SK-N-SH treated with all-trans-retinoic acid at 6 μM for 48 hours (cell line): ENCODE measurements at regions not wholly inside any gene's neighbourhood (a gene's known extent, or its start where the extent isn't known, plus 50 kb on each side); places are given as distances from the start of the nearest gene placed in this dataset.

Experiments
- ATAC-seq: fragments of 200-7000 bp; cut with Tn5 transposase; 3 replicates; pipeline ENCODE4 v1.9.1; 2020; ENCODE audit warnings: mild to moderate bottlenecking, moderate library complexity
- ARNTL ChIP-seq: fragments of 450-650 bp; formaldehyde crosslinking; IDR thresholded peaks from 2 replicates; pipeline ENCODE4 v1.5.0; 2020; ENCODE audit warnings: low read depth, mild to moderate bottlenecking, moderate library complexity, borderline replicate concordance
- BACH2 ChIP-seq: fragments of 250-450 bp; sonication (Bioruptor Pico); IDR thresholded peaks from 2 replicates; pipeline ENCODE4 v1.9.0; 2021; ENCODE audit warnings: mild to moderate bottlenecking, borderline replicate concordance
- CREB5 ChIP-seq: fragments of 250-450 bp; sonication (Bioruptor Pico); IDR thresholded peaks from 2 replicates; pipeline ENCODE4 v1.5.1; 2020; ENCODE audit warnings: low read depth, mild to moderate bottlenecking, moderate library complexity
- ESRRG ChIP-seq: fragments of 250-450 bp; sonication (Bioruptor Pico); IDR thresholded peaks from 2 replicates; pipeline ENCODE4 v1.6.1; 2021; ENCODE audit warnings: mild to moderate bottlenecking
- ISL1 ChIP-seq: fragments of 250-450 bp; sonication (Bioruptor Pico); IDR thresholded peaks from 2 replicates; pipeline ENCODE4 v2.1.2; 2022; ENCODE audit warnings: mild to moderate bottlenecking, moderate library complexity
- PPARA ChIP-seq: fragments of 250-450 bp; sonication (Bioruptor Pico); IDR thresholded peaks from 2 replicates; pipeline ENCODE4 v1.5.0; 2020; ENCODE audit warnings: mild to moderate bottlenecking, borderline replicate concordance
- SNAI2 ChIP-seq: fragments of 250-450 bp; sonication (Bioruptor Pico); IDR thresholded peaks from 2 replicates; pipeline ENCODE4 v1.5.0; 2020; ENCODE audit warnings: mild to moderate bottlenecking, moderate library complexity
- TCF4 ChIP-seq: fragments of 250-450 bp; sonication (Bioruptor Pico); IDR thresholded peaks from 2 replicates; pipeline ENCODE4 v1.8.0; 2021; ENCODE audit warnings: mild to moderate bottlenecking, moderate library complexity, borderline replicate concordance
- TOX ChIP-seq: fragments of 250-450 bp; sonication (Bioruptor Pico); IDR thresholded peaks from 2 replicates; pipeline ENCODE4 v1.8.0; 2021; ENCODE audit warnings: mild to moderate bottlenecking, moderate library complexity, borderline replicate concordance
- ZFP30 ChIP-seq: fragments of 450-650 bp; formaldehyde crosslinking; IDR thresholded peaks from 2 replicates; pipeline ENCODE4 v1.5.0; 2022; ENCODE audit warnings: mild to moderate bottlenecking, moderate library complexity
- ZNF565 ChIP-seq: fragments of 450-650 bp; formaldehyde crosslinking; conservative IDR thresholded peaks from 2 replicates; pipeline ENCODE4 v1.5.0; 2020; ENCODE audit warnings: low read depth, mild to moderate bottlenecking, moderate library complexity
- ZNF8 ChIP-seq: fragments of 450-650 bp; formaldehyde crosslinking; IDR thresholded peaks from 2 replicates; pipeline ENCODE4 v1.5.0; 2020; ENCODE audit warnings: mild to moderate bottlenecking, moderate library complexity

DNA sequence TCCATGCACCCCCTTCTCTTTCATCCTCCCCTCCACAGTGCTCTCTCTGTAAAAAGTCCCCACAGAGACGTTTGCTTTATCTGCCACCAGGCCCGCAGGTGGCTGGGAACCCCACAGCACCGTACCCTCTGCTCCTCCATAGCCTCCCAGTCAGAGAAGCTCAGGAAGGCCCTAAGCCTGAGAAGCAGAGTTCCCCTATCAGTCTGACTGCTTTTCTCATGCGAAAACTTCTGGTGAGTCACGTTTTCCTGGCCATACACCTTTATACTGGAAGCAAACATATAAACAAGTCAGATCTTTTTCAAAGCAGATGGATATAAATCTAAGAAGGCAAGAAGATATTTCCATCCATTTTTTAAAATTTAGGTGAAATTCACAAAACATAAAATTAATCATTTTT is 51.5 kb upstream of the MEF2A start:
- no peak for ATAC-seq
- TF ChIP-seq PPARA (CRISPR knock-in tag) (no peak), ISL1 (CRISPR knock-in tag) (no peak), ARNTL (CRISPR knock-in tag) (no peak), ESRRG (CRISPR knock-in tag) (no peak), BACH2 (no peak), ZNF565 (CRISPR knock-in tag) (no peak), CREB5 (CRISPR knock-in tag) (no peak), TCF4 (CRISPR knock-in tag) (no peak), ZNF8 (CRISPR knock-in tag) (no peak), TOX (no peak), SNAI2 (no peak), ZFP30 (no peak)
- TF ChIP-seq, all 23 proteins: peak for 0
